ENCODE measurements at regions not wholly inside any gene's neighbourhood (a gene's known extent, or its start where the extent isn't known, plus 50 kb on each side); places are given as distances from the start of the nearest gene placed in this dataset.

DNA sequence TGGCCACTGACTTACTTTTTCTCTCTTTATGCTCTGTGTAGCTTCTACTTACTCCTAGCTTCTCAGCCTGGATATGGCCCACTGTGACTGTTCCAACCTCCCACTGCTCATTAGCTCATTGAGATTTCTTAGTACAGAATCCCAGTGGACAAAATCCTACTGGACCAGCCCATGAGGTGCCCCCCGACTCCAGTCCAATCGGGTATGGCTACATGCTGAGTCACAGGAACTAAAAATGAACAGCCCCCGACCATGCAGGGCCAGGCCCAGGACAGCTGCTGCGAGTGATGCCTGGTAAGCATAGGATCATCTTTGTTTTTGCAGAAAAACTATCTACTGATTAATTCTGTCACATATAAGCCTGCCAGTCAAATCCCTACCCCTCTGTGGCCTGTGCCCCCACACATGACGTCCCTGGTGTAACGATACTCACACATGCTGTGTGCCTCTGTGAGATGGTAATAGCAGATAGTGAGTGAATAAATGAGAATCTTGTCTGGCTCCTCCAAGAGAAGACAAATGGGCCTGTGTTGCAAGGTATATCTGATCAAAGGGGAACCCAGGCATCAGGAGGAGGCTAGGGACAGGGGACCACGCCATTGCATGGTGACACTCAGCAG lies 85.9 kb upstream of the KLF7 start:
- in situ Hi-C loops (cut with HindIII; ENCODE audit: low pct_unique_long_range_greater_than_20kb, low sequenced_read_pairs) (no loop called here), intact Hi-C loops (cut with micrococcal nuclease; ENCODE audit: unreplicated experiment) (no loop called here)
- no peaks in the 10 kb centered on the region for H3K27me3 ChIP-seq (ENCODE audit: control insufficient read depth, insufficient read depth, low read length)
- ATAC-seq (no peak; the same call in 1 of the 2 replicates), DNase-seq (ENCODE audit: low read depth, low spot score) (no peak)
- no peaks in the 10 kb centered on the region for H3K4me1 ChIP-seq (ENCODE audit: control insufficient read depth, insufficient read depth, low read length)
- H3K27ac ChIP-seq (ENCODE audit: low read length): no peak overlapping the region
- H3K4me3 ChIP-seq (ENCODE audit: low read depth in 2 of 2, low read length in 2 of 2): no peak overlapping the region
- TF ChIP-seq SIN3A (IDR thresholded peaks at IDR 0.05; ENCODE audit: borderline replicate concordance, insufficient read depth, low read depth, low read length): no peak
- POLR2A ChIA-PET: no interaction called here
- CTCF ChIA-PET: no interaction called here
- no peaks in the 10 kb centered on the region for H3K36me3 ChIP-seq (ENCODE audit: control insufficient read depth, insufficient read depth, low read length)
- H3K9me3 ChIP-seq (ENCODE audit: control insufficient read depth, insufficient read depth, low read depth, low read length): no peaks in the 10 kb centered on the region
- BruUV-seq (replicated peaks): no TSS peak

DNA sequence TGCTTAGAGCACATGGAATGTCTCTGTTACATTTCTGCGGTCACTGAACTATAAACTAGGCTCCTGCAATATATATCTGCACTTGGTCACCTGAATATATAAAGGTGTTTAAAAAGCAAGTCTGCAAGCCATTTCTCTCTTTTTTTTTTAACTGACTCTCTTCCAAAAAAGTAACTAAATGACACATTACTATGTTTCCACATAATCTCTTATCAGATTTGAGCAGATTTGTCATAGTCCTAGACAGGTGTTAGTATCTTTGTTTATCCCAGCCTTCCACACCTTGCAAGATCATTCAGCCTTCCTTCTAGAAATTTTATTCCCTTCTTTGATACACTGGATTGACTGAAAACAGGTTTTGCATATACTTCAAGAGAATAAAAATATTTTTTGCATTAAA lies 86.7 kb upstream of the KLF7 start:
- TF ChIP-seq SIN3A (IDR thresholded peaks at IDR 0.05; ENCODE audit: borderline replicate concordance, insufficient read depth, low read depth, low read length): no peak
- TF ChIP-seq POLR2AphosphoS5 (IDR thresholded peaks at IDR 0.05; ENCODE audit: low read depth, low read length): no peak
- TF ChIP-seq, protein P1, sequence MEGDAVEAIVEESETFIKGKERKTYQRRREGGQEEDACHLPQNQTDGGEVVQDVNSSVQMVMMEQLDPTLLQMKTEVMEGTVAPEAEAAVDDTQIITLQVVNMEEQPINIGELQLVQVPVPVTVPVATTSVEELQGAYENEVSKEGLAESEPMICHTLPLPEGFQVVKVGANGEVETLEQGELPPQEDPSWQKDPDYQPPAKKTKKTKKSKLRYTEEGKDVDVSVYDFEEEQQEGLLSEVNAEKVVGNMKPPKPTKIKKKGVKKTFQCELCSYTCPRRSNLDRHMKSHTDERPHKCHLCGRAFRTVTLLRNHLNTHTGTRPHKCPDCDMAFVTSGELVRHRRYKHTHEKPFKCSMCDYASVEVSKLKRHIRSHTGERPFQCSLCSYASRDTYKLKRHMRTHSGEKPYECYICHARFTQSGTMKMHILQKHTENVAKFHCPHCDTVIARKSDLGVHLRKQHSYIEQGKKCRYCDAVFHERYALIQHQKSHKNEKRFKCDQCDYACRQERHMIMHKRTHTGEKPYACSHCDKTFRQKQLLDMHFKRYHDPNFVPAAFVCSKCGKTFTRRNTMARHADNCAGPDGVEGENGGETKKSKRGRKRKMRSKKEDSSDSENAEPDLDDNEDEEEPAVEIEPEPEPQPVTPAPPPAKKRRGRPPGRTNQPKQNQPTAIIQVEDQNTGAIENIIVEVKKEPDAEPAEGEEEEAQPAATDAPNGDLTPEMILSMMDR (IDR thresholded peaks at IDR 0.05): no peak
- TF ChIP-seq, protein P2, sequence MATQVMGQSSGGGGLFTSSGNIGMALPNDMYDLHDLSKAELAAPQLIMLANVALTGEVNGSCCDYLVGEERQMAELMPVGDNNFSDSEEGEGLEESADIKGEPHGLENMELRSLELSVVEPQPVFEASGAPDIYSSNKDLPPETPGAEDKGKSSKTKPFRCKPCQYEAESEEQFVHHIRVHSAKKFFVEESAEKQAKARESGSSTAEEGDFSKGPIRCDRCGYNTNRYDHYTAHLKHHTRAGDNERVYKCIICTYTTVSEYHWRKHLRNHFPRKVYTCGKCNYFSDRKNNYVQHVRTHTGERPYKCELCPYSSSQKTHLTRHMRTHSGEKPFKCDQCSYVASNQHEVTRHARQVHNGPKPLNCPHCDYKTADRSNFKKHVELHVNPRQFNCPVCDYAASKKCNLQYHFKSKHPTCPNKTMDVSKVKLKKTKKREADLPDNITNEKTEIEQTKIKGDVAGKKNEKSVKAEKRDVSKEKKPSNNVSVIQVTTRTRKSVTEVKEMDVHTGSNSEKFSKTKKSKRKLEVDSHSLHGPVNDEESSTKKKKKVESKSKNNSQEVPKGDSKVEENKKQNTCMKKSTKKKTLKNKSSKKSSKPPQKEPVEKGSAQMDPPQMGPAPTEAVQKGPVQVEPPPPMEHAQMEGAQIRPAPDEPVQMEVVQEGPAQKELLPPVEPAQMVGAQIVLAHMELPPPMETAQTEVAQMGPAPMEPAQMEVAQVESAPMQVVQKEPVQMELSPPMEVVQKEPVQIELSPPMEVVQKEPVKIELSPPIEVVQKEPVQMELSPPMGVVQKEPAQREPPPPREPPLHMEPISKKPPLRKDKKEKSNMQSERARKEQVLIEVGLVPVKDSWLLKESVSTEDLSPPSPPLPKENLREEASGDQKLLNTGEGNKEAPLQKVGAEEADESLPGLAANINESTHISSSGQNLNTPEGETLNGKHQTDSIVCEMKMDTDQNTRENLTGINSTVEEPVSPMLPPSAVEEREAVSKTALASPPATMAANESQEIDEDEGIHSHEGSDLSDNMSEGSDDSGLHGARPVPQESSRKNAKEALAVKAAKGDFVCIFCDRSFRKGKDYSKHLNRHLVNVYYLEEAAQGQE (IDR thresholded peaks at IDR 0.05; ENCODE audit: insufficient read depth in 1 of 2, low read depth in 2 of 2, low read length in 1 of 2): no peak
- TF ChIP-seq TCF7L2 (IDR thresholded peaks at IDR 0.05; ENCODE audit: low read depth, low read length): no peak
- H3K4me1 ChIP-seq (ENCODE audit: control insufficient read depth, insufficient read depth, low read length): no peaks in the 10 kb centered on the region
- ChIA-PET POLR2A (no interaction called here), CTCF (no interaction called here)
- in situ Hi-C loops (cut with HindIII; ENCODE audit: low pct_unique_long_range_greater_than_20kb, low sequenced_read_pairs): no loop called here
- DNase-seq (ENCODE audit: low read depth, low spot score) (no peak), ATAC-seq (no peak)
- no peaks in the 10 kb centered on the region for H3K27me3 ChIP-seq (ENCODE audit: control insufficient read depth, insufficient read depth, low read length)
- no peak overlapping the region for H3K4me3 ChIP-seq (ENCODE audit: low read depth in 2 of 2, low read length in 2 of 2)
- no peaks in the 10 kb centered on the region for H3K9me3 ChIP-seq (ENCODE audit: control insufficient read depth, insufficient read depth, low read depth, low read length)
- no peaks in the 10 kb centered on the region for H3K36me3 ChIP-seq (ENCODE audit: control insufficient read depth, insufficient read depth, low read length)
- no peak overlapping the region for H3K27ac ChIP-seq (ENCODE audit: low read length)
- BruUV-seq (replicated peaks): no TSS peak
- intact Hi-C loops (cut with micrococcal nuclease; ENCODE audit: unreplicated experiment): no loop called here

DNA sequence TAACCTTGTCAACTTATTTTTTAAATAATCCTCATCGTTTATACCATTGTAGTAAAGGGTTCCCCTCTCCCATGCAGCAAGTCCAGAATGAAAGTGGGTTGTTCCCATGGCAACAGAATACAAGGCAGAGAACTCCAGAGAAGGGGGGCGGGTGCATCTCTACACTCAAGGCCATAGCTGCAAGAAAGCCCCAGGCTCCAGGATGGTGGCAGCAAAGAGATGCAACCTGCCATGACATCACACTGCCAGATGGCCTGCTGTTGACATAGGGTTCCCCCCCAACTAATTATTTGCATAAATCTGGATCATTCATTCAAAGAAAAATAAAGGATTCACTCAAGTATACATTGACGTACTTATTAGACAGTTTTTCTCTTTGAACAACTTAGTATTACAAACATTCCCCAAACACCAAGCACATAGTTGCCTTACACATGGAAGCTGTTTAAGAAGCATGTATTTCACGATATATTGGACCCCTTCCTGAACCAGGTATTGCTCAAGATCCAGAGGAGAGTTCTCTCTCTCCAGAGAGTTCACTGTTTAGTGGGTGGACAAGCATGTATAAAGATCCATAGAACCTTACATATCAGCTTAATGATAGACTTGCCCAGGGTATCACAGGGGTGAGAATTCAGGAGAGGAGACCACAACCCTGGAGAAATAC lies 87.4 kb upstream of the KLF7 start:
- no peak for ATAC-seq
- Histone ChIP-seq H3K27ac (ENCODE audit: low read length) (no peak overlapping the region), H3K4me3 (ENCODE audit: low read depth in 2 of 2, low read length in 2 of 2) (no peak overlapping the region), H3K36me3 (ENCODE audit: control insufficient read depth, insufficient read depth, low read length) (no peaks in the 10 kb centered on the region), H3K27me3 (ENCODE audit: control insufficient read depth, insufficient read depth, low read length) (no peaks in the 10 kb centered on the region), H3K9me3 (ENCODE audit: control insufficient read depth, insufficient read depth, low read depth, low read length) (no peaks in the 10 kb centered on the region), H3K4me1 (ENCODE audit: control insufficient read depth, insufficient read depth, low read length) (0 out of 2 replicates have a peak, but pooled peaks cover 2% of the 10 kb centered on the region)
- no TSS peak for BruUV-seq (replicated peaks)
- ChIA-PET CTCF (no interaction called here), POLR2A (no interaction called here)
- intact Hi-C loops (cut with micrococcal nuclease; ENCODE audit: unreplicated experiment) (no loop called here), in situ Hi-C loops (cut with HindIII; ENCODE audit: low pct_unique_long_range_greater_than_20kb, low sequenced_read_pairs) (no loop called here)
- TF ChIP-seq, protein P1 (IDR thresholded peaks at IDR 0.05): no peak
- no peak for TF ChIP-seq TCF7L2 (IDR thresholded peaks at IDR 0.05; ENCODE audit: low read depth, low read length)
- TF ChIP-seq SIN3A (IDR thresholded peaks at IDR 0.05; ENCODE audit: borderline replicate concordance, insufficient read depth, low read depth, low read length): no peak
- TF ChIP-seq POLR2AphosphoS5 (IDR thresholded peaks at IDR 0.05; ENCODE audit: low read depth, low read length): no peak
- TF ChIP-seq, protein P2 (IDR thresholded peaks at IDR 0.05; ENCODE audit: insufficient read depth in 1 of 2, low read depth in 2 of 2, low read length in 1 of 2): no peak
- no peak for DNase-seq (ENCODE audit: low read depth, low spot score)

Data from Panc1 (cell line).